Activated CD4-positive, alpha-beta T cell treated with anti-CD3 and anti-CD28 coated beads, Interleukin-2, amount 50 U/mL, for 4 hours (primary cell): ENCODE measurements at regions not wholly inside any gene's neighbourhood (a gene's known extent, or its start where the extent isn't known, plus 50 kb on each side); places are given as distances from the start of the nearest gene placed in this dataset.

Experiments
- DNase-seq, 2 experiments: peaks; one replicate each; pipeline ENCODE4 v3.0.0-alpha.2; 2020

- DNase-seq = no peak
Measured at GRCh38 chr9:21565155-21565554, 83.0 kb upstream of the IFNE start.

- DNase-seq = no peak
Measured at GRCh38 chr9:21567926-21568325, 85.8 kb upstream of the IFNE start.

GRCh38 chr9:21568484-21568883, 86.4 kb upstream of the IFNE start:
- no peak for DNase-seq

GRCh38 chr9:21569721-21570120, 87.6 kb upstream of the IFNE start:
- no peak for DNase-seq

- no peak for DNase-seq
Measured at GRCh38 chr9:21570643-21571275, 88.6 kb upstream of the IFNE start.

- DNase-seq = no peak
Measured at GRCh38 chr9:21574261-21574660, 92.1 kb upstream of the IFNE start.

- DNase-seq = no peak
Measured at GRCh38 chr9:21576331-21577189, 94.4 kb upstream of the IFNE start.

- DNase-seq = peak; percentile 5 to 8
Measured at GRCh38 chr9:21579247-21579671, 97.1 kb upstream of the IFNE start.

- no peak for DNase-seq
Measured at GRCh38 chr9:21579743-21580142, 97.6 kb upstream of the IFNE start.

- DNase-seq = no peak
Measured at GRCh38 chr9:21580636-21581378, 98.7 kb upstream of the IFNE start.

GRCh38 chr9:21583628-21584377, 101.7 kb upstream of the IFNE start:
- no peak for DNase-seq

- no peak for DNase-seq
Measured at GRCh38 chr9:21584890-21585289, 102.8 kb upstream of the IFNE start.

- DNase-seq = no peak
Measured at GRCh38 chr9:21585756-21586752, 103.9 kb upstream of the IFNE start.

- no peak for DNase-seq
Measured at GRCh38 chr9:21589344-21590056, 107.4 kb upstream of the IFNE start.

- DNase-seq = no peak
Measured at GRCh38 chr9:21590058-21590996, 108.2 kb upstream of the IFNE start.

- DNase-seq = peak; percentile 31 to 46
Measured at GRCh38 chr9:21591221-21592062, 109.3 kb upstream of the IFNE start.

- DNase-seq = no peak
Measured at GRCh38 chr9:21592063-21592338, 109.9 kb upstream of the IFNE start.

- DNase-seq = no peak
Measured at GRCh38 chr9:21597284-21597683, 115.2 kb upstream of the IFNE start.

- DNase-seq = no peak
Measured at GRCh38 chr9:21598749-21599148, 116.6 kb upstream of the IFNE start.
